ENCODE measurements at regions not wholly inside any gene's neighbourhood (a gene's known extent, or its start where the extent isn't known, plus 50 kb on each side); places are given as distances from the start of the nearest gene placed in this dataset.

DNA sequence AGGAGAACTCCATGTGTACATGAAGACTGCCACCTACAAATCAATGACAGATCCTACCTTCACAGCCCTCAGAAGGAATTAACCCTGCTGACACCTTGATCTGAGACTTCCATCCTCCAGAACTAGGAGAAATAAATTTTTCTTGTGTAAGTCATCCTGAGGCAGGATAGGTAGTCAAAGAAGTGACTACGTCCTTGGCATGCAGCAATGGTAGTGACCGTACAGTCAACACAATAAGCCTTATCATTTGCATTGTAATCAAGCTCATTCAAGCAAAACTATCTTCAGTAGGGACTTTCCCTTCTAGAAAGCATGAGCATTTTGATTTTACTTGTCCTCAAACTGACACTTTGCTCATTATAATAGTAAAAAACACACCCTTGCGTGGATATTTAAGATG, 64.0 kb upstream of the KCNK1 start:
- TF ChIP-seq EZH2phosphoT487 (IDR thresholded peaks at IDR 0.05; ENCODE audit: low read length) = no peak
- TF ChIP-seq, protein P1, sequence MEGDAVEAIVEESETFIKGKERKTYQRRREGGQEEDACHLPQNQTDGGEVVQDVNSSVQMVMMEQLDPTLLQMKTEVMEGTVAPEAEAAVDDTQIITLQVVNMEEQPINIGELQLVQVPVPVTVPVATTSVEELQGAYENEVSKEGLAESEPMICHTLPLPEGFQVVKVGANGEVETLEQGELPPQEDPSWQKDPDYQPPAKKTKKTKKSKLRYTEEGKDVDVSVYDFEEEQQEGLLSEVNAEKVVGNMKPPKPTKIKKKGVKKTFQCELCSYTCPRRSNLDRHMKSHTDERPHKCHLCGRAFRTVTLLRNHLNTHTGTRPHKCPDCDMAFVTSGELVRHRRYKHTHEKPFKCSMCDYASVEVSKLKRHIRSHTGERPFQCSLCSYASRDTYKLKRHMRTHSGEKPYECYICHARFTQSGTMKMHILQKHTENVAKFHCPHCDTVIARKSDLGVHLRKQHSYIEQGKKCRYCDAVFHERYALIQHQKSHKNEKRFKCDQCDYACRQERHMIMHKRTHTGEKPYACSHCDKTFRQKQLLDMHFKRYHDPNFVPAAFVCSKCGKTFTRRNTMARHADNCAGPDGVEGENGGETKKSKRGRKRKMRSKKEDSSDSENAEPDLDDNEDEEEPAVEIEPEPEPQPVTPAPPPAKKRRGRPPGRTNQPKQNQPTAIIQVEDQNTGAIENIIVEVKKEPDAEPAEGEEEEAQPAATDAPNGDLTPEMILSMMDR (IDR thresholded peaks at IDR 0.05; ENCODE audit: low read length) = no peak

All from MM.1S (cell line).